BLaER1 treated with 17β-estradiol and CSF1 and Interleukin-3, amounts not matched to agents 10 nM and 100 nM (cell line): ENCODE measurements at regions not wholly inside any gene's neighbourhood (a gene's known extent, or its start where the extent isn't known, plus 50 kb on each side); places are given as distances from the start of the nearest gene placed in this dataset.

ENCODE experiments used
- H3K27ac ChIP-seq, 11 experiments: shearing (Covaris generic); formaldehyde crosslinking; 2 replicates each; pipeline ENCODE4 v1.8.1; 2022
- H3K27me3 ChIP-seq, 11 experiments: shearing (Covaris generic); formaldehyde crosslinking; 2 replicates each; pipeline ENCODE4 v1.8.1; 2022
- H3K36me3 ChIP-seq, 11 experiments: shearing (Covaris generic); formaldehyde crosslinking; 2 replicates each; pipeline ENCODE4 v1.8.1; 2022
- H3K4me1 ChIP-seq, 10 experiments: shearing (Covaris generic); formaldehyde crosslinking; 2 replicates each; pipeline ENCODE4 v1.8.1; 2022
- H3K4me2 ChIP-seq, 11 experiments: shearing (Covaris generic); formaldehyde crosslinking; 2 replicates each; pipeline ENCODE4 v1.8.1; 2022
- H3K4me3 ChIP-seq, 10 experiments: shearing (Covaris generic); formaldehyde crosslinking; 2 replicates each; pipeline ENCODE4 v1.8.1; 2022
- H3K9ac ChIP-seq, 11 experiments: shearing (Covaris generic); formaldehyde crosslinking; 2 replicates each; pipeline ENCODE4 v1.8.1; 2022
- H3K9me3 ChIP-seq, 11 experiments: shearing (Covaris generic); formaldehyde crosslinking; replicated peaks in 1 of 11; 2 replicates each; pipeline ENCODE4 v1.8.1; 2022
- H4K20me1 ChIP-seq, 11 experiments: shearing (Covaris generic); formaldehyde crosslinking; 2 replicates each; pipeline ENCODE4 v1.8.1; 2022
- Cebpa-rat ChIP-seq, 11 experiments: shearing (Covaris generic); IDR thresholded peaks; 2 replicates each; pipeline ENCODE4 v1.8.1; 2022

DNA sequence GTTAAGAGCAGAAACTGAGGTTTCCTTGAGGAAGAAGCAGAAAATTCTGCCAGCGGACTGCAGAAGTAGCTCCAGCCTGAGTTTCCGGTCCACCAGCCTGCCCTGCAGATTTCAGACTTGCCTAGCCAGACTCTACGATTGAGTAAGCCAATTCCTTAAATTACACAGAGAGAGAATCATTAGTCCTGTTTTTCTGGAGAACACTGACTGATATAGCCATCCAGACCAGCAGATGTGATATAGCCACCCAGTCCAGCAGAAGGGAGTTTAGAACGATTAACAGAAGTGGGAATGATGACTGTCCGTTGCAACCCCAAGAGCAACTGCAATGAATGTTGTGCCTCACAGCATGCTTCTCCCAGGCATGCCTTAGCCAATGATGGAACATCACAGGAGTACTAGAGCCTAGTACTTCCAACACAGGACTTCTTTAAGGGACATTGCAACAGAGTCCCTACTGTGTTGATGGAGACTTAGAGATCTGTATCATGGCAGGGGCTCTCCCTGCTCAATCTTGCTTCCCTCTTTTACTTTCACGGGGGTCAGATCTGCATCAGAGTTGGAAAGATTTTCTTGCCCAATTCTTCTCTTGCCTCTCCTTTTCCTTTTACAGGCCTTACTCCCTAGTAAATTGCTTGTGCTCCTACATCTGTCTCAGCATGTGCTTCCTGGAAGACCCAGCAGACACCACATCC lies 264.6 kb upstream of the CLNK start:
- H3K9ac ChIP-seq: no peak overlapping the region
- no peak for TF ChIP-seq Cebpa-rat (IDR thresholded peaks at IDR 0.05)
- H3K27me3 ChIP-seq: no peaks in the 10 kb centered on the region
- peaks cover 0 to 25% (median 6%) of the 10 kb centered on the region in 10 experiments; a peak in 15 of 20 replicates for H3K4me1 ChIP-seq
- H3K4me2 ChIP-seq: peak overlapping the region in 2 of 11 experiments; percentile 11 to 24; a peak in 3 of 22 replicates
- H3K36me3 ChIP-seq: no peaks in the 10 kb centered on the region
- H3K4me3 ChIP-seq: no peak overlapping the region
- H3K27ac ChIP-seq: no peak overlapping the region
- H4K20me1 ChIP-seq: no peaks in the 10 kb centered on the region
- peaks cover 0 to 26% (median 20%) of the 10 kb centered on the region in 11 experiments; a peak in 15 of 22 replicates for H3K9me3 ChIP-seq

DNA sequence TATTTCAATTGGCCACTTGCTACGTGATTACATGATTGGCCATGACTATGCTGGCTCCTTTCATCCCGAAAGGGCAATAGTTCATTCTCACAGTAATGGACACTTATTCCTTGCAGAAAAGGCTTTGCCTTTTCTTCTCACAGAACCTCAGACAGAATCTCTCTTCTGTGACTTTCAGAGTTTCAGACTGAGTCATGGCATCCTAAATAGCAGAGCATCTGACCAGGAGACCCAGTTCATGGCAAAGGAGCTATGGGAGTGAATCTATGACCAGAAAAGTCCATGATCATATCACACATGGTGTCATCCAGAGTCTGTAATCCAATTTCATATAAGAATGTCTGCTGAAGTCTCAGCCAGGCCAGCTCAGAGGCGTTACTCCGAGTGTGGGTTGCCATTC lies 263.3 kb upstream of the CLNK start:
- Histone ChIP-seq H3K4me1 (peaks cover 0 to 16% (median 0%) of the 10 kb centered on the region in 10 experiments; a peak in 4 of 20 replicates), H3K9me3 (peaks cover 0 to 27% (median 20%) of the 10 kb centered on the region in 11 experiments; a peak in 15 of 22 replicates), H4K20me1 (no peaks in the 10 kb centered on the region), H3K4me3 (no peak overlapping the region), H3K27me3 (no peaks in the 10 kb centered on the region), H3K9ac (no peak overlapping the region), H3K4me2 (no peak overlapping the region), H3K36me3 (no peaks in the 10 kb centered on the region), H3K27ac (no peak overlapping the region)
- no peak for TF ChIP-seq Cebpa-rat (IDR thresholded peaks at IDR 0.05)

DNA sequence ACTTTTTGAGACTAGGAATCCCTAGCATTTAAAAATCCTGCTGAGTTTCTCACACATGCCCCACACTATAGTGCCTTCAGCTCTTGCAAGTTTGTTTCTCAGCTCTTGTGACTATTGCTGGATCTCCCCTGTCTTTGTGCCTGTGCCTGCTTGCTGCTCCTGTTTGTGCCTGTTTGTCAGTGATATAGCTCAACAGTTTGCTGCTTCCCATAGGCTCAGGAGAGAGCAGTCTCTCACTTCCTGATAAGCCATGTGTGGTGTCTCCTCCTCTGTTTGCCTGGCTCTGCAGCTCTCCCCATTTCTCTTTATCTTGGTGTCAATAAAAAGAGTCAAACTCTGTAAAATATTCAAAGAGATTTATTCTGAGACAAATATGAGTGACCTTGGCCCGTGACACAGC lies 259.8 kb upstream of the CLNK start:
- no peak overlapping the region for H3K4me3 ChIP-seq
- no peaks in the 10 kb centered on the region for H3K27me3 ChIP-seq
- TF ChIP-seq Cebpa-rat (IDR thresholded peaks at IDR 0.05): no peak
- H3K4me2 ChIP-seq: no peak overlapping the region
- H3K27ac ChIP-seq: no peak overlapping the region
- no peaks in the 10 kb centered on the region for H4K20me1 ChIP-seq
- H3K4me1 ChIP-seq: peaks cover 0 to 7% (median 0%) of the 10 kb centered on the region in 10 experiments; a peak in 3 of 20 replicates
- H3K9ac ChIP-seq: no peak overlapping the region
- peaks cover 0 to 3% (median 0%) of the 10 kb centered on the region in 11 experiments; a peak in 1 of 22 replicates for H3K36me3 ChIP-seq
- H3K9me3 ChIP-seq: peaks cover 27 to 59% (median 50%) of the 10 kb centered on the region in 11 experiments

DNA sequence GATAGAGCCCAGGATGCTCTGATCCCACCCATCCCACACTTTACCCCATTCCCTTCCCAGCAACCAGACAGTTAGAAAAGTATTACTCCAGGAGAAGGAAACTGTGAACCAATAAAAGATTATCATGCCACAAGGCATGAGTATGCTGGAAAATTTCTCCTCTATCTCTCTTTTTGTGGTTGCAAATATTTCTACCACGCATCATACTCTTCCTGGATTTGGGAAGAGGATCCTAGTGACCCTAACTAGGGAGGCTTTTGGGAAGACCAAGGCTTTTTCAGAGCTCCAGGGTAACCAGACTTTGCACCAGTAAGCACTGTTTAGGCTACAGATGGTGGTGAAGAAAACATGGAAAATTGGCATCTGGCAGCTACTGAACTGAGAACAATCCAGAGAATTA lies 257.6 kb upstream of the CLNK start:
- peaks cover 32 to 53% (median 46%) of the 10 kb centered on the region in 11 experiments for H3K9me3 ChIP-seq
- no peak for TF ChIP-seq Cebpa-rat (IDR thresholded peaks at IDR 0.05)

GRCh38 chr4:10929818-10930217 lies 245.2 kb upstream of the CLNK start:
- no peak overlapping the region for H3K9ac ChIP-seq
- no peaks in the 10 kb centered on the region for H3K36me3 ChIP-seq
- no peak overlapping the region for H3K27ac ChIP-seq
- H3K4me3 ChIP-seq: no peak overlapping the region
- no peaks in the 10 kb centered on the region for H3K4me1 ChIP-seq
- 0 out of 22 replicates have a peak overlapping the region, but pooled peaks of 1 of the 11 experiments have one; percentile 8 for H3K4me2 ChIP-seq
- no peaks in the 10 kb centered on the region for H4K20me1 ChIP-seq
- H3K27me3 ChIP-seq: no peaks in the 10 kb centered on the region
- TF ChIP-seq Cebpa-rat (IDR thresholded peaks at IDR 0.05): no peak
- 0 out of 22 replicates have a peak, but pooled peaks cover 0 to 4% (median 0%) of the 10 kb centered on the region in 11 experiments for H3K9me3 ChIP-seq

More for the DNA sequence above, 257.6 kb upstream of the CLNK start:
- Histone ChIP-seq H3K4me2 (no peak overlapping the region), H3K27me3 (no peaks in the 10 kb centered on the region), H4K20me1 (no peaks in the 10 kb centered on the region), H3K4me3 (no peak overlapping the region), H3K27ac (no peak overlapping the region), H3K36me3 (peaks cover 0 to 3% (median 0%) of the 10 kb centered on the region in 11 experiments; a peak in 1 of 22 replicates), H3K4me1 (no peaks in the 10 kb centered on the region), H3K9ac (no peak overlapping the region)

- H3K4me1 ChIP-seq: no peaks in the 10 kb centered on the region
- TF ChIP-seq Cebpa-rat (IDR thresholded peaks at IDR 0.05): no peak
These were observed 241.4 kb upstream of the CLNK start for GRCh38 chr4:10925996-10926395.

GRCh38 chr4:10924274-10924673 lies 239.7 kb upstream of the CLNK start:
- Histone ChIP-seq H4K20me1 (no peaks in the 10 kb centered on the region), H3K27me3 (no peaks in the 10 kb centered on the region), H3K4me2 (no peak overlapping the region), H3K9ac (no peak overlapping the region), H3K4me3 (no peak overlapping the region), H3K4me1 (no peaks in the 10 kb centered on the region), H3K36me3 (no peaks in the 10 kb centered on the region), H3K9me3 (0 out of 22 replicates have a peak, but pooled peaks cover 0 to under 1% (median 0%) of the 10 kb centered on the region in 11 experiments), H3K27ac (no peak overlapping the region)
- no peak for TF ChIP-seq Cebpa-rat (IDR thresholded peaks at IDR 0.05)

More at GRCh38 chr4:10925996-10926395, 241.4 kb upstream of the CLNK start:
- H3K4me2 ChIP-seq: no peak overlapping the region
- no peaks in the 10 kb centered on the region for H3K36me3 ChIP-seq
- no peak overlapping the region for H3K4me3 ChIP-seq
- no peaks in the 10 kb centered on the region for H4K20me1 ChIP-seq
- 0 out of 22 replicates have a peak, but pooled peaks cover 0 to 4% (median 0%) of the 10 kb centered on the region in 11 experiments for H3K9me3 ChIP-seq
- H3K27ac ChIP-seq: no peak overlapping the region
- H3K27me3 ChIP-seq: no peaks in the 10 kb centered on the region
- H3K9ac ChIP-seq: no peak overlapping the region

- no peaks in the 10 kb centered on the region for H3K36me3 ChIP-seq
- no peak overlapping the region for H3K27ac ChIP-seq
- TF ChIP-seq Cebpa-rat (IDR thresholded peaks at IDR 0.05): no peak
- peaks cover 0 to 10% (median 0%) of the 10 kb centered on the region in 10 experiments; a peak in 4 of 20 replicates for H3K4me1 ChIP-seq
- H3K4me2 ChIP-seq: peak overlapping the region in 5 of 11 experiments; percentile 4 to 38 (median 24); a peak in 5 of 22 replicates
- H3K27me3 ChIP-seq: no peaks in the 10 kb centered on the region
- H3K4me3 ChIP-seq: no peak overlapping the region
- H3K9ac ChIP-seq: no peak overlapping the region
- no peaks in the 10 kb centered on the region for H4K20me1 ChIP-seq
- H3K9me3 ChIP-seq: no peaks in the 10 kb centered on the region; a peak in 1 of 22 replicates
These were observed 233.0 kb upstream of the CLNK start for GRCh38 chr4:10917566-10917965.

- Histone ChIP-seq H3K27ac (no peak overlapping the region), H3K4me3 (no peak overlapping the region), H3K36me3 (no peaks in the 10 kb centered on the region), H3K4me1 (peaks cover 0 to 17% (median 0%) of the 10 kb centered on the region in 10 experiments; a peak in 4 of 20 replicates), H3K9me3 (peaks cover 0 to 9% (median 5%) of the 10 kb centered on the region in 11 experiments; a peak in 7 of 22 replicates), H3K9ac (no peak overlapping the region), H4K20me1 (no peaks in the 10 kb centered on the region), H3K27me3 (no peaks in the 10 kb centered on the region), H3K4me2 (no peak overlapping the region)
- TF ChIP-seq Cebpa-rat (IDR thresholded peaks at IDR 0.05): no peak
These were observed 213.5 kb upstream of the CLNK start for GRCh38 chr4:10898072-10898471.
